Activated CD4-positive, alpha-beta T cell treated with anti-CD3 and anti-CD28 coated beads for 1 hour (primary cell): ENCODE measurements at regions not wholly inside any gene's neighbourhood (a gene's known extent, or its start where the extent isn't known, plus 50 kb on each side); places are given as distances from the start of the nearest gene placed in this dataset.

ENCODE experiments used
- DNase-seq: peaks from one replicate; pipeline ENCODE4 v3.0.0-alpha.2; 2020

DNA sequence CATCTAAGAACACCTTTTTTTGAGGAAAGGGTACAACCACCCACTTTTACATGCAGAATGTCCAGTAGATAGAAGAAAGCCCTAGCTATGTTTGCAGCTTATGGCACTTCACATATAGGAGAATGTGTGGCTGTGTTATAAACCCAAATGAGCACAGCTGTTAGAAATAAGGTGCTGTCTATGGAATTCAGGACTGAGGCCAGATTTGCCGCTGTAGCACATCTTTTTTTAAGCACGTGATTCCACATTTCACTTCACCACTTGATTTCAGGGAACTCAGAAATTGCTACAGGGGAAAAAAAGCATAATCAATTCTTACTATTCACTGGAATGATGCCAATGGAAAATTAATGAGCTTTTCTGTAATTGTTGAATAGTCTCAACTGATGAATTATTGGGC is 147.2 kb upstream of the ADAMTS5 start:
- DNase-seq: no peak

DNA sequence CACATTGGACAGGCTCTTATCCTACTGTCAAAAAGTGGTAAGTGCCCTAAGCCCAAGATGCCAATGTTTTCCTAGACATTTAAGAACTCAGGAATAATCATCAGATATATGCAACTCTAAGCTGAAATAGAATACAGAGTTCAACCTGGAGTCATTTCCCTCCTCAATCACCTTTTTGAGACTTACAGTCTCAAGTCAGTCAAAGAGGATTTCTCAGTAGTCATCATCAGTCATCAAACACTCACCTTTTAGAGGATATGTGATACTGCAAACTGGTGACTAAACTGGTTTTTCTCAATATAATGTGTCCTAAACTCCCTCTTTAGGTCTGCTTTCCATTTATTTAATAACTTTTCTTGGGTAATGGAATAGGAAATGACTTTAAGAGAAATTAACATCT is 145.3 kb upstream of the ADAMTS5 start:
- no peak for DNase-seq

DNA sequence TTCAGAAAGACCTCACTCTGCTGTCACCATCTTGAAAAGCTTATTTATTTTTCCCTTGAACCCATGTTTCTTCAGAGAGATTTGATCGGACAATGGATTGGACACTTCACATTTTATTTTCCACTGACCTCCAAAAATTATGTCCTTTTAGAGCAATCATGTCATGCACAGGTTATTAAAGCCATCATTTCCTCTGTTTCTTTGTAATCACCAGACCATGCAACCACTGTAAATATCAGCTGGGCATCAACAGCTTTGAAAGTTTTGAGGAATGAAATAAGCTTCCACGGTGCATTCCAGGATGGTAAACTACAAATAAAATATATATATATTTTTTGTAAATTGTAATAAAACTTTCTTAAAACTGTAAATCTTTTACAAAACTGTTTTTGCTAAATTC is 144.1 kb upstream of the ADAMTS5 start:
- DNase-seq: no peak

DNA sequence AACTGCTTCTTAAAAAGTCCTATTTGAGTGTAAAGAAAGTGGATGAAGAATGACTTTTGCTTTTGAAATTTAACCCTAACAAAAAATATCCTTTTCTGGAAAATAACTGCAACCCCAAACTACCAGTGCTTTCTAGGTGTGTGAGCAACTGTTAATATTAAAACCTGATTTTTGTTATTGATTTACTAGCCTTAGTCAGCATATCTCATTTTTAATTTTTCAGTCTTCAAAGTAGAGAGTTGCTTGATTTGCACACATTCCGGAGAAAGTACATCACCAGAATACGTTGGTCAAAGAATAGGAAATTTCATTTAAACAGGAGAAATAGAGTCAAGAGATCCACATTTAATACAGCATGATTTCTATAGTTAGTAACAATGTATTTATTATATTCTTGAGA is 141.8 kb upstream of the ADAMTS5 start:
- no peak for DNase-seq

DNA sequence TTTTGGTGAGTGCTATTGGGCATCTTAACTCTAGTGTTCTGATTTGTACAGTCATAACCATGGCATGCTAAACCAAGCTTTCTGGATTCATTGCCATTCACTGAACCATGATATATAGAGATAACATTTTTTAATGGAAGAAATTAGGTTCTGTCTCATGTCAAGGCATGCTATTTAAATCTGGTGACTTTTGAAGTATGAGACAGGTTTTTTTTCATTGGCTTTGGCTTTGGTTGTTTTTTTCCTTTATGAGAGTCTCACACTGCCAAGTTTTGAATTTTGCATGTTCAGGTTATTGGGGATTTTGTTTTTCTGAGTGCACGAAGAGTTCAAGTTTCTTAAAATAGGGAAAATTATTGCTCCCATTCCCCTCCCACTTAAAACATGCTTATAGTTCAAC is 141.3 kb upstream of the ADAMTS5 start:
- no peak for DNase-seq

DNA sequence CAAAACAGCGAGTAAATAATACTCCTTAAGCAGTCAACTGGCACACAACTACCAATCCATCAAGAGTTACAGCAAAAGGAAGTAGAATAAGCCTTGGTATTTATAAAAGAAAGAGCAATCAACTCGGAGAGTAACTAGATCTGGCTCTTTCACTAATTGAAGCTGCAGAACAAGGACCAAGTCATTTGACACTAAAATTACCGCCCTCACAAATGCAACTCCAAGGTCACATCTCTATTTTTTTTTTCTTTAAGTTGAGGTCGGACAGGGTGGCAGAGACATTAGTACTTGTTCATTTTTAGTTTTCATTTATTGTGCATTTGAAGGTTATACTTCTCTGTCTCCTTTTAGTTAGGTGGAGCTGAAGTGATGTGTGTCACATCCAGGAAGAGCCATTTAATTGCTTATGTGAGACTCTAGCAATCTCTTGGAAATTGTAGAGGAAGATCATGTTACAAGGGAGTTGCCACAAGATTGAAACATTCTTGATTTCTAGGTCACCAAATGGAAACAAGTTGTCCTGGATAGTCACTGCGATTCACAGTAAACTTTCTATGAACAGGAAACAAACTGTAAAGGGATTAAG is 138.1 kb upstream of the ADAMTS5 start:
- DNase-seq: no peak

DNA sequence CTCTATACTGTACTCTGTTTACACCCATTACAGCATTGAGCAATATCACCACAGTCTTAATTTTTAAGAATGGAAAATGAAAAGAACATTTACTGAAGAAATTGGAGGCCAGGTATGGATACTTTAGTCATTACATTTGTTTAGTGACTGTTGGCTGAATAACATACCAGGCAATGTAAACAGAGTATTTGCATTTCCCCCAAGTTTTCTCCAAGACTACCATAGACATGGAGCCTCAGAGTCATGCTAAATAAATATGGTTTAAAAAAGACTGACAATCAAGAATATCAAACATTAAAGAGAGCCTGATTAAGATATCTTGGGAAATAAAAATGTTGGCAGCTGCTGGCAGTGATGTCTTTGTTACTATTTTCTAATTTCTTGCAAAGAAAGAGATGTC is 136.9 kb upstream of the ADAMTS5 start:
- no peak for DNase-seq

DNA sequence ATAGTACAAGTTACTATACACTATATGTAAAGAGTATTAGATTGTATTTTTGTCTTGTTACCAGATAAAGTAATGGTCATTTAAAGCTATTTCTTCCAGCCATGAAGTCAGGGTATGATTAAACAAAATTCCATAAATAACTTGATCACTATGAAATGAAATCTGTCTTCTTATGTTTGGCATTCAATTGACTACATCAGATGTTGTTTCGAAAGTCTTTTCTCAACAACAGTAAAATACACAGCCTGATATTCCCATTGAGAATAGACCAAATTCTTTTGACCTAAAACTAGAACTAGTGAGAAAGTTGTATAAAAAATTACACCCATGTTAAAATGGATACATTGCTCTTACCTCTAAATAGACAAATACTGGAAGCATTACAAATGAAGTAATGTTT is 134.6 kb upstream of the ADAMTS5 start:
- DNase-seq: no peak

DNA sequence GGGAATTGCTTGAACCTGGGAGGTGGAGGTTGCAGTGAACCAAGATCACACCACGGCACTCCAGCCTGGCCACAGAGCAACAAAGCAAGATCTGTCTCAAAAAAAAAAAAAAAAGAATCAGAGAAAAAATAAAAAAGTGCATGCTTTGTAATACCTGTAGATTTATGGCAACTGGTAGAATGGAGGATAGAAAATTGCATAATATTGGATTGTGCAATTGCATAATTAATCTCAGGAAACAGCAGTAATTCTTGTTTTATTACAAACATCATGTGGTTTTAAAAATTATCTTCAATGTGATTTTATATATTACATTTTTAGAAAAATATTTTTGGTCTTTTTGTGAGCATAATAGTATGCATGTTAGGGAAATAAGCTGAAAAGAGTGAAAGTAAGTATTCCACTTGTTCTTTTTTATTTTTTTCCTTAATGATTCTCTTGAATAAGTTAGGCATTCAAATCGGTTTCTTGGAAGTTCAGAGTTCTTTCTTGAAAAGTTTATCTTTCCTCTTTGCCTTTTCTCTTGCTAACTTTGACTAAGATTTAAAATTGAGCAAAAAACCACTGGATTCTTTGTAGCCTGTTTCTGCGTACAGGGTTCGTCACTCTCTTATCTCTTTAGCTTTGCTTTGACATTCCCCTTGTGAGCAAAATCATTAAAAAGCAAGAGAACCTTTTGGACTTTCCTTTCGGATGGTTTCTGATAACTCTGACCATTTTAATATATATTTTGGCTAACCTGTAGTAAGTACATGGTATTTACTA is 127.5 kb upstream of the ADAMTS5 start:
- DNase-seq: no peak

DNA sequence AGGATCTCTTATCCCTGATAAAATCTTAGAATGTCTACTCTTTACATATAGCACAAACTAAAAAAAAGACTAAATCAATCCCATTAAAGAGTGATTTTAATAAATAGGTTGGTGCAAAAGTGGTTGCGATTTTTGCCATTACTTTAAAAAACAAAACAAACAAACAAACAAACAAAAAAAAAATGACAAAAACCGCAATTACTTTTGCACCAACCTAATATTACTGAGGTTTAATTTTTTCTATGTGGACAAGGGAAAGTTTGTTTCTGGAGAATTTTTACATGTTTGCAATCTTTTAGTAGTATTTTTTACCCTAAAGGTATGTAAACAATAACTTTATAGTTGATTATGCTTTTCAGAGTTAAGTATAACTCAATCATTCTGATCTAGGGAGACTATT is 119.7 kb upstream of the ADAMTS5 start:
- no peak for DNase-seq

DNA sequence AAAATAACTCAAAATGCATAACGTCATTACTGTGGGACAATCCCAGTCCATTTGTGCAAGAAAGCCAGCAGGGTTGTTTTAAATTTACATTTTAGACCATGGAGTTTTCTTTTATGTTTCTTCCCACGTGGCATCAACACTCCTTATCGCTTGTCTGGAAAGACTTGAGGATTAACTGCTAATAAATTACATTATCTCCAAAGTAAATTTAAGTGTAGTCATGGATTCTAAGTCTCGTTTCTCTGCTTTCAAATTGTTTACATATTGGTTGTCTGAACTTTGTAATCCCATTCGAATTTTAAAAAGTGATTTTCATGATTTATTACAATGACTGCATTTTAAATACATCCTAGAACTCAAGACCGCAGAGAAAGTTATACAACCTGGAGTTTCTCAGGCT is 119.3 kb upstream of the ADAMTS5 start:
- DNase-seq: no peak

DNA sequence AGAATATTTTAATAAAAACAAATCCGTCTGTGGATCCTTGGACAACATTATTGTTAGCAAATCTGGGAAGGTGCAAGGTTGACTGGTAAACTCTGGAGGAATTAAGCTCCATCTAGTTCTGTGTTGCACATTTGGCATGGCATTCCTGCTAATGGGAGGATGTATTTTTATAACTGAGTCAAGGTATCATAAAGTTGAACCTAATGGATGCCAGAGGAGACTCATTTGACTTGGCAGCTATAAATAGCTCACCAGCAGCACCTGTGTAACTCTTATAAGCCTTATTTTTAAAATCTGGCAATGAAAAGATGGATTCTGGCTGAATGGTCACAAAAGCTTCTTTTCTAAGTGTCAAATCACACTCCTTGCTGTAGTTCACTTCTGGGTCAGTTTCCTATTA is 118.5 kb upstream of the ADAMTS5 start:
- no peak for DNase-seq

DNA sequence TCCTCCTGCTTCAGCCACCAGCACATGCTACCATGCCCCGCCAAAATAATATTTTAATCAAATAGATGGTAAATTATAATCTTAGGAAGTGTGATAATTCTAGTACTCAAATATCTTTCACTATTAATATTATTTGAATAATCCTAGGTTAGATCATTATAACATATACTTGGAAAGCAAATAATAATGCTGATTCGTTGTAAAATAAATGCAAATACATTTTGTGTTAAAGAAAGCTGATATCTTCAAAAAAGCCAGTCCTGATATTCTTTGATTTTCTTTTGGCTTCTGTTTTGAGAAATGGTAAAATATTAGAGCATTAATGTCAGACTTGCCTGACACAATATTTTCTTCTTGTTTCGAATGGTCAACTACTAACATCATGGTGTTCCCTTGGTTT is 116.3 kb upstream of the ADAMTS5 start:
- no peak for DNase-seq

DNA sequence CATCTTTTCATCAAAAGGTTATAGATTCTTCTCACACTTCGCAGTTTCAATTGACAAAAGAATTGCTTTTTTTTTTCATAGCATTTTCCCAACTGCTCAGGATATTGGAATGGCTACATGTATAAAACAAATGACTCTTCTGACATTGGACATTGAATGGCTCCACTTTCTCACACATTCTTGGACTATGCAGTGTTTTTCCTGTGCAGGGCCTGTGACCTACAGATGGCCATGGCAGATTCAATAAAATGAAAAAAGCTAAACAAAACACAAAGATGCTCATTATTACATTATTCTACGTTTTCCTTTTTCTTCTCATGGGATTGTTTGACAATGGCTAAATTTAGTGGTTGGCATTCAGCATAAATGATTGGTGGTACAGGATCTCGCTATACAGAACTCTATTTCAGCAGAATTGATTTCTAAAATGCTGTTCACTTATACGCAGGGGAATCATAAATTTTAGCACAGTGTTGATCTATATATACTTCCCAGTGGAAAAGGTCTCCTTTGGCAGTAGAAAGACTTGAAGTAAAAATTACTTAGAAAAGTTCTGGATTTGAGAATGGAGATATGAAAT is 115.6 kb upstream of the ADAMTS5 start:
- no peak for DNase-seq

DNA sequence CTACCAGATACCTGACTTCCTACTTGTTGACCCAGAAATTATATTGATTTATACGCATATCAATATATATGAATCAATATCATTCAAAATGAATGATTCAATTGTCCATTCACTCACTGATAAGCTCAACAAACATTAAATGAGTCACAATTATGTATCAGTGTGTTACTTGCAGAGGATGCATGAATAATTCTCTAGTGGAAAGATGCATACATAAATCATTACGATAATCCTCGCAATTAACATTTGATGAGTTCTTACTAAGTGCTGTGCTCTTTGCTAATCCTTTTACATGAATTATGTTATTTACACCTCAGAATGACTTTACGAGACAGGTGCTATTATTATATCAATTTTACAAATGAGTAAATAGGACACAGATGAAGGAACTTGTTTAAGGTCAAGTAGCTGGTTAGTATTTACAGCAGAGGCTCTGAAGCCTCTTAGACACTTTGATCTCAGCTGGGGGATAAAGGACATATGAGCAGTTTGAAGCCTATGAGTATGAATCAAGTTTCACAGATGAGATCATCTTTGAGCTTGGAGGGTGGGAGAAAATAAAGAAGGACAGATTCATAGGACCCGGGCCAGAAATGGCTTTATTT is 112.8 kb upstream of the ADAMTS5 start:
- DNase-seq: no peak

DNA sequence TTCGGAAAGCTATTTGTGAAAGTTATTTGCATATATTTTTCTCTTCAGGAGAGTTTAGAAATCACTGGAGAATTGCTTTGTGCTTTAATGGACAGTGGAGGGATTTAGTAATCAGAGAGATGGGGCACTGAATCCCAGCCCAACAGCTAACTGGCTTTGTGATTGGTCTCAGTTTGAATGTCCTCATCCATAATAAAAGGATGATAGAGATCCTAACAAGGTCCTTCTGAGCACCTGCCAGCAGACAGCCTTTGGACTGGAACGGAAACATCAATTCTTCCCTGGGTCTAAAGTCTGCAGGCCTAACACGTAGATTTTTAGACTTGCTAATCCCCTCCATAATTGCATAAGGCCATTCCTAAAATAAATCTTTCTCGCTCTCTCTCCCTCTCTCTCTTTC is 112.0 kb upstream of the ADAMTS5 start:
- no peak for DNase-seq

DNA sequence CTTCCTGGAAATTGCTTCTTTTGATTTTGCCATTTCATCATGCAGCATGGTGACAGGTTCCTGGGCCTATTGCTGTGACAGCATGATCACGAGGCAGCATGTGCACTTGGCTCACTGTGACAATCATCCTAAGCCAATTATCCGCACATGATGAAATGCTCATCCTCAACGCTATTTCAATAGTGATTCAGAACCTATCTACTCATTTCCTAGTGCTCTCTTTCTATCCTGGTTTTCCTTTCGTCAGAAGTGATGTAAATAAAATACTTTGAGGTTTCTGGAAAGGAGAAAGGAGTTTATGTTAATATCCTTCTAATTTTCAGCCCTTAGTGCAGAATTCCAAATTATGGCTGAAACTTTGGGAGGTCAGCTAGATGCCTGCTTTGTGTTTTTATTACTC is 110.6 kb upstream of the ADAMTS5 start:
- DNase-seq: no peak

DNA sequence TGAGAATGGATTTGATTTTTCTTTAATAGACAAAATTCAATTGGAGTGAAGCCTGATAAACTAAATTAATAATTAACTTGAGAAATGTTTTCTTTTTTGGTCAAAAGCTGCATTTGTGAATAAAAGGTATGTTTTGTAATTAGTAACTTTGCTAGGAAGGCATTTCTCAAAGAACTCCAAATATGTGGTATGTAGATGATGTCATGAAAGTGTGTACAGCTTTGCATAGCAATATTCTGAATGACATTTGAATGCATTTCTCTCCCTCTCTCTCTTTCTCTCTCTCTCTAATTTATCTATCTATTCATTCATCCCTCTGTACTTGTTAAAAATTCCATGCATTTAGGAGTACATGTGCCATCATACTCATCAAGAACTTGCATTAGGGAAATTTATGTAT is 109.1 kb upstream of the ADAMTS5 start:
- no peak for DNase-seq

DNA sequence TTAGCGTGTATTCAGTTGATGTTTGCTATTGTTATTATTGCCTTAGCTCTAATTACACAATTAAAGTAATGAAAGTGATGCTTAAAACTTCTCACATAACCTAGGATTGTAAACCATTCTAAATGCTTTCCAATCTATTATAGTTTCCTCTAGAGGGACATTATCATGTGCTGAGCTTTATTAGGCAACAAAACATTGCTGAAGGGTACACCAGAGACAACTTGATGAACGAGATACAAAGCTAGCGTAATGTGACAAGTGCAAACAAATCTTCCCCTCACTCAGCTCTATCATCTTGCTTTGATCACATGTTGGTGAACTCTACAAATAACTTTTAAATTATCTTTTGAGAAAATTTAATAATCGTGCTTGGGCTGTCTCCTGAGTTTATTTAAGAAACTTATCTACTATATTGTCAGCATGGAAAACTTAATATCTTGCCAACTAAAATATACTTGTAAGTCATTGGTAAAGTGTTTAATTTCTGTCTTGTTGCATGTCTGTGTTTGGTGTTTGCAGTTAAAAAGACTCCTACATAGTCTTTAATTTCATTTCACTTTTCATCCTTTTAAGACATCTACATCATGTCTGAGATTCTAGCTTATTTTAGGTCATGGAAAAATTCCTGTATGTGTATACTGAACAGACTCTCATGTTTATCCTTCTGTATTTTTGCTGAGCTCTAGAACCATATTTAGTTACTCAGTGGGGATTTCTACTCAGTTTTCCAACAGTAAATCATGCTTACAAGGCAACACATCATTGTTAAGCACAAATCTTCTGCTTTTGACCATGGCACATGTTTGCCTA is 104.2 kb upstream of the ADAMTS5 start:
- DNase-seq: no peak

DNA sequence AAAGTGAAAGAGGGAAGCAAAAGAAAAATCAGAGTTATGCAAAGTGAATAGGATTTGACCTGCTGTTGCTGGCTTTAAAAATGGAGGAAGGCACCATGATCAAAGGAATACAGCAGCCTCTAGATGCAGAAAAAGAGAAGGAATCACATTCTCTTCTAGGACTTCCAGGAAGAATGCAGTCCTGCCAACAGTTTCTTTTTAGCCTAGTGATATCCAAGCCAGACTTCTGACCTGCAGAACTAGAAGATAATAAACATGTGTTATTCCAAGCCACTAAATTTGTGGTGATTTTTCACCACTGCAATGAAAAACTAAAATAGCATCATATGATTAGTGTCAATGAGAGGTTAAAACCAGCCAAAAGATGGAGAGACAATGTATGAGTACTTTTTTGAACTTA is 101.9 kb upstream of the ADAMTS5 start:
- no peak for DNase-seq

DNA sequence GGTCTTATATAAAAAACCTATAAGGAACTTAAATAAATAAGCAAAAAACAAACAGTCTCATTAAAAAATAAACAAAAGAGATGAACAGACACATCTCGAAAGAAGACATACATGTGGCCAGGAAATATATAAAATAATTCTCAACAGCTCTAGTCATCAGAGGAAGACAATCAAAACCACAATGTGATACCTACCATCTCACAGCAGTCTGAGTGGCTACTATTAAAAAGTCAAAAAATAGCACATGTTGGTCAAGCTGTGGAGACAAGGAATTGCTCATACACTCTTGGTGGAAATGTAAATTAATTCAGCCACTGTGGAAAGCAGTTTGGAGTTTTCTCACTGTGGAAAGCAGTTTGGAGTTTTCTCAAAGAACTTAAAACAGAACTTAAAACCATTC is 100.3 kb upstream of the ADAMTS5 start:
- DNase-seq: no peak

DNA sequence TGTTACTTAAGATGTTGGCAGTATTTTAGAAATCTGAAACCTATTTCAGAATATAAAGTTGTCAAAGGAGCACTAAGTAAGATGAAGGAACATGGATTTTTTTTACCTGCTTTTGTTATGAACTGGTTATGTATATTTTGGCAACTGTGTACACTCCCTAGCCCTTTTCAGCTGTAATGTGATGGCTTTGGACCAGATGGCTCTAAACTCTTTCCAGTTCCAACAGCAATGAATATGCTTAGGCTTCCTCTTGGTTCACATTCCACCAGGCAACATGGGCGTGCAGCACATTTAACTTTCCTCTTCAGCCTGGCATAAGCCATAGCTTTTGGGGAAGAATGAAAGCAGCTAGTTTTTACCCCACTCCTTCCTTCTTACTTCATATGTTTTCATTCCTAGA is 95.6 kb upstream of the ADAMTS5 start:
- DNase-seq: no peak

DNA sequence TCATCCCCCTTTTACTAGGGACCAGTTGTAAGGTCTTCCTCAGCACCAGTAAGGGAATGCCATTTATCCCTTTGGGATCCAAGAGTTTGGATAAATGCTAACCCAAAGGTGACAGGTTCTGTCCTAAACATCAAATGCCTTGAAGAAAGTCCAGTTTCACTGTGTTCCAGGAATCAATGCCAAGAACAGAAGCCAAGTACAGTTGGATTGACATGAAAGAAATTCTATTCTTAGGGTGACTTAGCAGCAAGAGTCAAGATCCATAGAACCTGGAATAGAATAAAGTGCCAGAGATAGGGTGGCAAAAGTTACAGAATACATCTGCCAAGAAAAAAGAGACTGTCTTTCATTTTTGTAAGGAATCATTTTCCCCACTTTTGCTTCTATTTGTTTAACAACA is 94.9 kb upstream of the ADAMTS5 start:
- no peak for DNase-seq

DNA sequence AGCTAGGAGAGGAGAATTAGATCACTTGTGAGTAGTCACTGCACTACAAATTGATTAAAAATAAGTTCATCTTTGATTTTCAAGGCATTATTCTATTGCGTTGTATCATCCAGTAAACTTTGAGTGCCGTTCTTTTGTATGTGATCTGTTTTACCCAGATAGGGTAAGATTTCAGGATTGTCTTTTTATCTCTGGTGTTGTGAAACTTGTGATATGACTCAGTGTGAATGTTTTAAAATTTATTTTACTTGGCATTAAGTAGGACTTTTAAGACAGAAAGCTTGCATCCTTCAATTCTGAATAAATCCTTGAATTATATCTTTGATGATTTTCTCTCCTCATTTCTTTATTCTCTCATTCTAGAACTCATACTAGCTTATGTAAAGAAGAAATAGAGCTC is 93.3 kb upstream of the ADAMTS5 start:
- no peak for DNase-seq
